ENCODE measurements at regions not wholly inside any gene's neighbourhood (a gene's known extent, or its start where the extent isn't known, plus 50 kb on each side); places are given as distances from the start of the nearest gene placed in this dataset.

GRCh38 chr9:135254176-135255032, 166.9 kb downstream of the OLFM1 start:
- DNase-seq, result no peak

GRCh38 chr9:135255033-135255840, 167.8 kb downstream of the OLFM1 start:
- no peak for DNase-seq

DNA sequence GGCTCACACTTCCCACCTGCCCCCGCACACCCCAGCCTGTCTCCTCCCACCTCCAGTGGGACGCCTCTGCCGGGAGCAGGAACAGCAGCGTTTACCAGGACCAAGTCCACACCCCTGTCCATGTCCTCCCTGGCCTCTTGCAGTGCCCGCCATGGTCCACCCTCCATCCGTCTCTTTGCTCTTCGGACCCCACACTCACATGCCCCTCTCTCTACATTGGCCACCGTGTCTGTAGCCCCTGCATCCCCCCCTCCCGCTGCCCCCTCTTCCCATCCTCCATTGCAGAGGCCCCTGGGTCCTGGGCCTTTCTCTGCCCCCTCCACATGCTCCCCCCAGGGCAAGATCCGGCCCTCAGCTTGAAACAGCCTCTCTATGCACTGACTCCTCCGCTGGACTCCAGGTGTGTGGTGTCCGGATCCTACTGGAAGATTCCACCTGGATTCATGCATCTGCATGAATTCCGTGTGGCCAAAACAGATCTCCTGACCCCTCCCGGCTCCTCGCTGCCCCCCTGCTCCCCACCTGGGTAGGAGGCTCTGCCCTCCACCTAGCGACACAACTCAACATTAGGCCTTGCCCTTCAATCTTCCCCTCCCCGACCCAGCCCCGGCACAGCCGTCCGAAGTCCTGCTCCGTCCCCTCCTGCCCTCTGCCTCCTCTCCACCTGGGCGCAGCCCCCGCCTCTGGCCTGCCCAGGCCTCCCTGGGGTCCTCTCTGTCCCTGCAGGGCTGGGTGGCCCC, 168.5 kb downstream of the OLFM1 start:
- DNase-seq, result no peak

DNA sequence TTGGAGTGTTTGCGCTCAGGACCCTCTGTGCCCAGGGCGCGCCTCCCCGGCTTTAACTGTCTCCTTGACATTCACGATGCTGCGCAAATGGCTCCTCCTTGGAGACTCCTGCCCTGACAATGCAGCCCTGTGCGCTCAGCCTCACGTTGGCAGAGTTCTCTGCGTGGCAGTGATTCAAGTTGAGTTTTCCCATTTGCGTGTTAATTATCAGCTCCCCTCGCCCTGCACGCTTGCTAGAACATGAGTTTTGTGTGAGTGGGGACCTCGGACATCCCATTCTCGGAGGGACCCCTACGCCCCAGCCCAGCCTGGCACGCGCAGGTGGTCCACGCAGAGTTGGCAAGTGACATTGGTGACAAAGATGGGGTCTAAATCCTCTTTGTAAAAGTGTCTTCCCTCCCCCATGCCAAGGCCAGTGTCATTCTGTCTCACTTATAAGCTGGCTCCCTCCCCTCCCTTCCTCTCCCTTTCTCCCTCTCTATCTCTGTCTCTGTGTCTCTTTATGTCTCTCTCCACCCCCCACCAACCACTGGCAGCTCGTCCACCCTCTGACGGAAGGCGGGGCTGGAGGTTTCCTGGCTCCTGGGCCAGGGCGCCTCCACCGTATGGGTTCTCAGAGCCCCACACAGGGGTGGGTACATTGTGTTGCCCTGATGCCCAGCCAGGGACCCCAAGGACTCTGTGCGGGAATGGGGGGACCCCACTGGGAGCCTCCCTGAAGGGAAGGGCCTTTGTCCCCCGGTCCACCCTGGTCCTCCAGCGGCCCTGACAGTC, 169.3 kb downstream of the OLFM1 start:
- no peak for DNase-seq

- DNase-seq, result no peak
These were observed 171.0 kb downstream of the OLFM1 start for GRCh38 chr9:135258461-135258860.

GRCh38 chr9:135259273-135259672, 171.8 kb downstream of the OLFM1 start:
- DNase-seq, result no peak

- peak; percentile 74 for DNase-seq
These were observed 173.0 kb downstream of the OLFM1 start for GRCh38 chr9:135260221-135261180.

- no peak for DNase-seq
These were observed 174.8 kb downstream of the OLFM1 start for GRCh38 chr9:135262248-135262647.

- DNase-seq, result no peak
These were observed 176.0 kb downstream of the OLFM1 start for GRCh38 chr9:135263511-135263910.

GRCh38 chr9:135265931-135266330, 178.5 kb downstream of the OLFM1 start:
- no peak for DNase-seq

DNA sequence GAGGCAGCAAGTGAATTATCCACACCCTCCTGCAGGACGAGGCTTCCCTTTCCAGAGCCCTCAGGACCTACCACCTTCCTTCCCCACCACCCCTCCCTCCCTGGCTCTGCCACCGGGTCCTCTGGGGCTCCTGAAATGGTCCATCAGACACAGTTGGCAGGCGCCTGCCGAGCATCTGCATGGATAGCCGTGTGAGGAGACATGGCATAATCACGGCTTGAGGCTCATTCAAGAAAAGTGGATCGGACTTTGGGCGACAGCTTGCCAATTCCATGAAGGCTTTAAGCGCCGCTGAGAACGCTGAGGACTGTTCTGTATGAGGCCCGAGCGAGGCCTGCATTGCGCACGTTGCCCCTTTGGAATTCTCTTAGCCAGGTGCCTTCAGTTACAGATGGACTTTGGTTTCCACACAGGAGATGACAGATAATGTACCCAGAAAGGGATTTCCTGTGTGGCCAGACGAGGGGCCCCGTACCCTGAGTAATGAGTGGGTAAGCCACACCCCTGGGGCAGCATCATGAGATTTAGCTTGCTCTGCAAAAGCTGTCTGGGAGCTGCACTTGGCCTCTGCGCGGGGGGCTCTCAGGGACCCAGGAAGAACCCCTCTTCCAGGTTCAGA, 179.8 kb downstream of the OLFM1 start:
- DNase-seq, result no peak

GRCh38 chr9:135268031-135268430, 180.6 kb downstream of the OLFM1 start:
- no peak for DNase-seq

DNA sequence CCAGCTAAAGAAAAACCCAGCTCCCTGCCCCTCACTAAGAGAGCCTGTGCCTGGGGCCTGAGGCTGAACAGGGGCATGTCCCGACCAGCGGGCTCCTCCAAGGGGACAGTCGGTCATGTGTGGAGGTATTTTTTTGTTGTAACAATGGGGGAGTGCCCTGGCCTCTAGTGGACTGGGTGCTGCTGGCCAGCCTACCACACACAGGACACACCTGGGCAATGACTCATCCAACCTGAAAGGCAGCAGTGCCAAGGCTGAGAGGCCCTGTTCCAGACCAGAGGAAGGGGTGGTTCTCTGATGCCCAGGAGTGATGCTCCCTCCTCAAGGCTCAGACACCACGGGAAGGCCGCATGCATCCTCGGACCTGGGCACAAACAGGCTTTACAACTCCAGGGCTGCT, 181.5 kb downstream of the OLFM1 start:
- DNase-seq, result no peak

GRCh38 chr9:135269912-135270830, 182.7 kb downstream of the OLFM1 start:
- no peak for DNase-seq

GRCh38 chr9:135271425-135271824, 184.0 kb downstream of the OLFM1 start:
- DNase-seq, result no peak

DNA sequence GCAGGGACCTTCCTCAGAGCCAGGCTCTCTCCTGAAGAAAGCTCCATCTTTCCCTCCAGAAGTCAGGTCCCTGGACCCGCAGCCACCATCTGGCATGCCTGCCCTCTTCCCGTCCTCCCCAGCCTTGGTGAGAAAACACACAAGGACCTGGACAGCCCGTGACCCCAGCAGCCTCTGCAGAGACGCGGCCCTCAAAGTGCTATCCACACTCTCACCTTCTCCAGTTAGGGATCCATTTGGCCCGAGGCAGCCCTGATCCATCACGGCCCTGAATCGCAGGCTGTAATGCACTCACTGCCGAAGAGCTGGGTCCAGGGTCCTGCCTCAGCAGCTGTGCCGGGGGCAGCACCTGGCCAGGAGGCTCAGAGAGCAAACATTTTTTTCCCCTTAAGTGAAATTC, 185.1 kb downstream of the OLFM1 start:
- DNase-seq, result no peak

DNA sequence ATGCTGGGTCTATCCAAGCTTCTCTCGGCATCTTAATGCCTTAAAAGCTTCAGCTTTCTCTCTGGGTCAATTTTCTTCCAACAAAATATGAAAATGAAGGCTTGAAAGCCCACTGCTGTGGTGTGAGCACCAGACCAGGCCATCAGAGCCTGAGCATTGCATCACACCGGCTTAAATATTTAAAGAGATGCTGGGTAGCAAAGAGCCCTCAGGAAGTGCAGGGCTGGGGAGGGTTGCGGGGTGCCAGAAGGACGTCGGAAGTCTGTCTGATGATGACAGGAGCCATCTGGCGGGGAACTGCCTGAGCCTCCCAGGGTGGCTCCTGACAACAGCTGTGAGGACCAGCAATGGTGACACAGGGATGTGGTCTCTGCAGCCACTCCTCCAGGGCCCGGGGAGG, 185.5 kb downstream of the OLFM1 start:
- DNase-seq, result peak; percentile 69

- no peak for DNase-seq
These were observed 187.7 kb downstream of the OLFM1 start for GRCh38 chr9:135275163-135275562.

All from tongue (tissue), 1 donor.